H1 (cell line): ENCODE measurements at regions not wholly inside any gene's neighbourhood (a gene's known extent, or its start where the extent isn't known, plus 50 kb on each side); places are given as distances from the start of the nearest gene placed in this dataset.

Experiments
- CTCF ChIA-PET: fragments of 300-600 bp; sonication (Branson Sonifier 250); formaldehyde crosslinking; loops from one replicate; lab custom pipeline; 2021; ENCODE audit not compliant: partially characterized antibody; lab: Charles Lee
- POLR2A ChIA-PET: fragments of 300-600 bp; sonication (Branson Sonifier 250); formaldehyde crosslinking; loops from one replicate; lab custom pipeline; 2021; ENCODE audit warnings: inconsistent platforms; ENCODE audit not compliant: partially characterized antibody; lab: Charles Lee
- DNase-seq, 2 experiments: peaks; one replicate each; pipeline versions ENCODE4 v3.0.0 to v3.0.0-alpha.2; 2010 to 2022; ENCODE audit warnings: low spot score in 2 of 2, low read depth in 1 of 2, mixed read lengths in 1 of 2
- FAIRE-seq: peaks from 2 replicates; lab custom pipeline; 2011; peaks lifted over from hg19 to GRCh38; lab: Jason Lieb, UNC
- H2AFZ ChIP-seq: 2 replicates; pipeline ENCODE4 v1.8.1; 2012; ENCODE audit warnings: low read length, inconsistent platforms
- H2AK5ac ChIP-seq: 2 replicates; pipeline ENCODE4 v1.6.1; 2013; ENCODE audit warnings: low read depth, low read length
- H2BK120ac ChIP-seq: replicated peaks from 2 replicates; pipeline ENCODE3; 2013; ENCODE audit warnings: low read depth, low read length, inconsistent platforms
- H2BK12ac ChIP-seq: 2 replicates; pipeline ENCODE4 v1.6.1; 2013; ENCODE audit warnings: low read depth, low read length
- H2BK15ac ChIP-seq: 2 replicates; pipeline ENCODE4 v1.6.1; 2013; ENCODE audit warnings: low read length
- H2BK20ac ChIP-seq: 2 replicates; pipeline ENCODE4 v1.6.1; 2013; ENCODE audit warnings: low read length
- H2BK5ac ChIP-seq: 2 replicates; pipeline ENCODE4 v1.6.1; 2013; ENCODE audit warnings: low read depth, low read length
- H3K14ac ChIP-seq: 2 replicates; pipeline ENCODE4 v1.6.1; 2013; ENCODE audit warnings: inconsistent platforms; ENCODE audit not compliant: insufficient read length
- H3K18ac ChIP-seq: 2 replicates; pipeline ENCODE4 v1.6.1; 2013; ENCODE audit warnings: low read length; ENCODE audit errors: extremely low read depth
- H3K23ac ChIP-seq: 2 replicates; pipeline ENCODE4 v1.6.1; 2013; ENCODE audit warnings: inconsistent platforms; ENCODE audit not compliant: insufficient read length
- H3K23me2 ChIP-seq: 2 replicates; pipeline ENCODE4 v1.6.1; 2013; ENCODE audit warnings: low read depth, low read length
- H3K27ac ChIP-seq: 2 replicates; pipeline ENCODE4 v1.6.1; 2011; ENCODE audit warnings: low read depth, low read length, inconsistent platforms
- H3K27me3 ChIP-seq, 4 experiments: replicated peaks in 1 of 4; 1 replicate in 1 of 4; 2 replicates in 3 of 4; pipeline versions ENCODE4 v1.6.1 to v1.8.1; 2011 to 2013; ENCODE audit warnings: low read length in 3 of 4, mild to moderate bottlenecking in 3 of 4, inconsistent platforms in 2 of 4, mixed read lengths in 2 of 4, moderate library complexity in 1 of 4; ENCODE audit not compliant: control insufficient read depth in 3 of 4, insufficient read depth in 3 of 4; ENCODE audit errors: extremely low read depth in 1 of 4
- H3K36me3 ChIP-seq, 4 experiments: 2 replicates each; pipeline versions ENCODE4 v1.6.1 to v1.8.1; 2011 to 2013; ENCODE audit warnings: mild to moderate bottlenecking in 4 of 4, low read length in 3 of 4, moderate library complexity in 2 of 4, control low read depth in 1 of 4, inconsistent platforms in 1 of 4; ENCODE audit not compliant: insufficient read depth in 4 of 4, control insufficient read depth in 2 of 4
- H3K4ac ChIP-seq: replicated peaks from 2 replicates; pipeline ENCODE3; 2013; ENCODE audit warnings: low read length, low read depth, mixed read lengths, inconsistent platforms; ENCODE audit not compliant: insufficient read length
- H3K4me1 ChIP-seq, 4 experiments: replicated peaks in 1 of 4; 1 replicate in 1 of 4; 2 replicates in 3 of 4; pipeline versions ENCODE4 v1.6.1 to v1.8.1; 2011 to 2013; ENCODE audit warnings: low read length in 3 of 4, inconsistent platforms in 2 of 4, mixed read lengths in 1 of 4; ENCODE audit not compliant: insufficient read depth in 4 of 4, control insufficient read depth in 3 of 4
- H3K4me2 ChIP-seq, 2 experiments: 2 replicates each; pipeline versions ENCODE4 v1.6.1 to v1.8.1; 2011 to 2013; ENCODE audit warnings: low read depth in 2 of 2, low read length in 2 of 2, control low read depth in 1 of 2, inconsistent platforms in 1 of 2, mild to moderate bottlenecking in 1 of 2; ENCODE audit not compliant: insufficient read depth in 1 of 2
- H3K4me3 ChIP-seq, 4 experiments: fragments of 200-600, 300-600 bp in 1 of 4; sonication (generic), shearing (Covaris generic), sonication (Bioruptor Twin) in 1 of 4; 2 replicates each; pipeline versions ENCODE4 v1.5.1 to v1.8.1; 2011 to 2016; ENCODE audit warnings: low read length in 4 of 4, low read depth in 3 of 4, control low read depth in 2 of 4, inconsistent platforms in 2 of 4, mild to moderate bottlenecking in 2 of 4, mixed read lengths in 1 of 4, moderate library complexity in 1 of 4; ENCODE audit not compliant: insufficient read depth in 2 of 4; ENCODE audit errors: extremely low read depth in 1 of 4
- H3K56ac ChIP-seq: replicated peaks from 2 replicates; pipeline ENCODE3; 2013; ENCODE audit warnings: low read depth, mild to moderate bottlenecking, mixed read lengths, low read length, inconsistent platforms; ENCODE audit not compliant: insufficient read length
- H3K79me1 ChIP-seq: 2 replicates; pipeline ENCODE4 v1.6.1; 2013; ENCODE audit warnings: low read depth, low read length, control low read depth
- H3K79me2 ChIP-seq, 2 experiments: 2 replicates each; pipeline versions ENCODE4 v1.6.1 to v1.8.1; 2012 to 2013; ENCODE audit warnings: low read length in 2 of 2, mild to moderate bottlenecking in 2 of 2, inconsistent platforms in 1 of 2; ENCODE audit not compliant: insufficient read depth in 2 of 2, control insufficient read depth in 1 of 2
- H3K9ac ChIP-seq, 4 experiments: replicated peaks in 1 of 4; 1 replicate in 1 of 4; 2 replicates in 3 of 4; pipeline versions ENCODE4 v1.6.1 to v1.8.1; 2011 to 2013; ENCODE audit warnings: low read depth in 3 of 4, low read length in 3 of 4, control low read depth in 2 of 4, mild to moderate bottlenecking in 2 of 4, moderate library complexity in 2 of 4, inconsistent platforms in 1 of 4; ENCODE audit errors: extremely low read depth in 1 of 4
- H3K9me3 ChIP-seq, 2 experiments: 2 replicates each; pipeline versions ENCODE4 v1.6.1 to v1.8.1; 2012 to 2013; ENCODE audit warnings: mild to moderate bottlenecking in 2 of 2, moderate library complexity in 2 of 2, control low read depth in 1 of 2, inconsistent platforms in 1 of 2, low read depth in 1 of 2, low read length in 1 of 2, mixed read lengths in 1 of 2; ENCODE audit not compliant: insufficient read depth in 2 of 2
- H4K20me1 ChIP-seq, 2 experiments: replicated peaks in 1 of 2; 2 replicates each; pipeline versions ENCODE3 to v1.8.1; 2011 to 2013; ENCODE audit warnings: inconsistent platforms in 2 of 2, low read length in 2 of 2, mild to moderate bottlenecking in 1 of 2; ENCODE audit not compliant: insufficient read depth in 2 of 2, control insufficient read depth in 1 of 2
- H4K5ac ChIP-seq: 2 replicates; pipeline ENCODE4 v1.6.1; 2013; ENCODE audit warnings: low read length, low read depth, mixed read lengths, inconsistent platforms; ENCODE audit not compliant: insufficient read length
- H4K8ac ChIP-seq: 2 replicates; pipeline ENCODE4 v1.8.0; 2013; ENCODE audit warnings: mild to moderate bottlenecking, moderate library complexity, low read length, inconsistent platforms; ENCODE audit not compliant: insufficient read depth; ENCODE audit errors: extremely low read depth
- H4K91ac ChIP-seq: replicated peaks from 2 replicates; pipeline ENCODE3; 2013; ENCODE audit warnings: low read length, mixed read lengths, inconsistent platforms; ENCODE audit not compliant: insufficient read length
- RXRA ChIP-seq: IDR thresholded peaks from 2 replicates; pipeline ENCODE4 v1.6.1; 2011; ENCODE audit warnings: low read depth, mild to moderate bottlenecking, low read length, moderate library complexity; ENCODE audit not compliant: insufficient read depth
- TAF7 ChIP-seq: optimal IDR thresholded peaks from 2 replicates; pipeline ENCODE3; 2011; ENCODE audit warnings: low read depth, mild to moderate bottlenecking, inconsistent platforms, low read length, moderate library complexity, borderline replicate concordance
- TCF12 ChIP-seq: IDR thresholded peaks from 2 replicates; pipeline ENCODE4 v1.6.1; 2011; ENCODE audit warnings: low read depth, mild to moderate bottlenecking, low read length
- TEAD4 ChIP-seq: IDR thresholded peaks from 2 replicates; pipeline ENCODE4 v1.6.1; 2012; ENCODE audit warnings: low read depth, low read length, inconsistent platforms, mixed read lengths
- WGBS, 2 experiments: shearing (Covaris generic) in 1 of 2; methylation state at CpG; one replicate each; pipeline versions ENCODE4 v1.1.6 to v1.1.7; 2013 to 2015; ENCODE audit warnings: low lambda C conversion rate in 2 of 2, mixed read lengths in 2 of 2, inconsistent platforms in 1 of 2, low coverage in 1 of 2, missing lambda C conversion rate in 1 of 2; ENCODE audit not compliant: insufficient replicate concordance in 2 of 2, insufficient coverage in 1 of 2, insufficient read length in 1 of 2; ENCODE audit errors: extremely low coverage in 1 of 2, missing lambda C conversion rate in 1 of 2; 5-methylcytosine and 5-hydroxymethylcytosine counted together

DNA sequence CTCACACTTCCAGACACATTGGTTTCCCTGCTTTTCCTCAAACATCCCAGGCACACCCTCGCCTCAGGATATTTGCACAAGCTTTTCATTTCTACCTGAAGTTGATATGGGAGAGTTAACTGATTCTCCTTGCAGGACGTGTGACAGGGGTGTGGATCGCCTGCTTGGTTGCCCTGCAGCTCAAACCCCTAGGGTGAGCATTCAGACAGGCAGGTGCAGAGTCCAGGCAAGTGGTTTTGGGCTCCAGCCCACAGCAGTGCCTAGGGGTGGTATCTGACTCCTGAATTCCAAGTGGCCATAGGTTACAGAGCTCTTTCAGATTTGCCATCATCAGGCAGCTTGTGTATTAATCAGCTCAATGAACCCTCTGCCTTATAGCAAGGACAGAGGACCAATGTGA is 1104.2 kb upstream of the IGFBP7 start:
- Histone ChIP-seq H2BK20ac (peak overlapping the region; percentile 82; the same call in 1 of the 2 replicates), H3K79me1 (no peaks in the 10 kb centered on the region), H4K91ac (peak overlapping the region; percentile 15), H3K56ac (peak overlapping the region; percentile 21), H3K27me3 (no peaks in the 10 kb centered on the region), H3K4me2 (peak overlapping the region in 1 of 2 experiments; percentile 15; a peak in 1 of 4 replicates), H3K79me2 (no peaks in the 10 kb centered on the region), H2BK120ac (peak overlapping the region; percentile 61), H2BK5ac (peak overlapping the region; percentile 76), H3K36me3 (no peaks in the 10 kb centered on the region), H4K8ac (no peak overlapping the region), H3K23ac (no peak overlapping the region), H2AFZ (no peak overlapping the region; the same call in 1 of the 2 replicates), H2BK12ac (peak overlapping the region; percentile 94), H3K23me2 (no peaks in the 10 kb centered on the region), H3K4me3 (no peak overlapping the region), H3K4me1 (peaks cover 0 to 7% (median 5%) of the 10 kb centered on the region in 4 experiments; a peak in 3 of 7 replicates), H3K14ac (no peak overlapping the region), H4K20me1 (no peaks in the 10 kb centered on the region), H3K9me3 (no peaks in the 10 kb centered on the region; a peak in 1 of 4 replicates), H4K5ac (no peak overlapping the region), H2BK15ac (no peak overlapping the region), H3K18ac (peak overlapping the region; percentile 54; the same call in 1 of the 2 replicates), H3K4ac (no peak overlapping the region), H3K27ac (0 out of 2 replicates have a peak overlapping the region, but pooled peaks have one; percentile 29), H3K9ac (no peak overlapping the region; a peak in 1 of 7 replicates), H2AK5ac (peak overlapping the region; percentile 1; the same call in 1 of the 2 replicates)
- no peak for FAIRE-seq
- 76% methylated on average over 3 of the region's 3 CpGs; no CpG with 5 or more reads in 1 of the 2 experiments for WGBS, 2 experiments
- POLR2A ChIA-PET, result no interaction called here
- peak in 1 of 2 experiments; percentile 45 for DNase-seq
- CTCF ChIA-PET, result interaction anchor here (0.7 to 1.1 kb wide), 3 partner anchors 9 to 188 kb away, joined by 3 read pairs; no protein-coding TSS in a partner anchor
- TF ChIP-seq TAF7, result no peak
- TF ChIP-seq RXRA, result no peak
- TF ChIP-seq TEAD4, result no peak
- TF ChIP-seq TCF12, result no peak
